ENCODE measurements at regions not wholly inside any gene's neighbourhood (a gene's known extent, or its start where the extent isn't known, plus 50 kb on each side); places are given as distances from the start of the nearest gene placed in this dataset.

- Histone ChIP-seq H3K9me3 (ENCODE audit: control insufficient read depth, low read length) (no peaks in the 10 kb centered on the region), H3K36me3 (ENCODE audit: control insufficient read depth, insufficient read depth, low read length) (no peaks in the 10 kb centered on the region), H3K4me3 (ENCODE audit: low read length) (no peak overlapping the region), H3K9ac (ENCODE audit: low read length) (no peak overlapping the region), H3K27me3 (ENCODE audit: control insufficient read depth, insufficient read depth, low read length) (no peaks in the 10 kb centered on the region), H3K4me1 (ENCODE audit: control insufficient read depth, insufficient read depth, low read length) (no peaks in the 10 kb centered on the region)
These were observed 1288.7 kb upstream of the SORCS1 start for GRCh38 chr10:108453166-108453565.

- H3K36me3 ChIP-seq (ENCODE audit: control insufficient read depth, insufficient read depth, low read length), result no peaks in the 10 kb centered on the region
- no peaks in the 10 kb centered on the region for H3K9me3 ChIP-seq (ENCODE audit: control insufficient read depth, low read length)
- H3K4me1 ChIP-seq (ENCODE audit: control insufficient read depth, insufficient read depth, low read length), result no peaks in the 10 kb centered on the region
- H3K27me3 ChIP-seq (ENCODE audit: control insufficient read depth, insufficient read depth, low read length), result no peaks in the 10 kb centered on the region
- H3K4me3 ChIP-seq (ENCODE audit: low read length), result no peak overlapping the region
- H3K9ac ChIP-seq (ENCODE audit: low read length), result no peak overlapping the region
These were observed 1288.0 kb upstream of the SORCS1 start for GRCh38 chr10:108452533-108452932.

- H3K27me3 ChIP-seq (ENCODE audit: control insufficient read depth, insufficient read depth, low read length), result no peaks in the 10 kb centered on the region
- H3K4me1 ChIP-seq (ENCODE audit: control insufficient read depth, insufficient read depth, low read length), result no peaks in the 10 kb centered on the region
- H3K9ac ChIP-seq (ENCODE audit: low read length), result no peak overlapping the region
- no peaks in the 10 kb centered on the region for H3K9me3 ChIP-seq (ENCODE audit: control insufficient read depth, low read length)
- H3K4me3 ChIP-seq (ENCODE audit: low read length), result no peak overlapping the region
- no peaks in the 10 kb centered on the region for H3K36me3 ChIP-seq (ENCODE audit: control insufficient read depth, insufficient read depth, low read length)
These were observed 1285.8 kb upstream of the SORCS1 start for GRCh38 chr10:108450280-108450679.

DNA sequence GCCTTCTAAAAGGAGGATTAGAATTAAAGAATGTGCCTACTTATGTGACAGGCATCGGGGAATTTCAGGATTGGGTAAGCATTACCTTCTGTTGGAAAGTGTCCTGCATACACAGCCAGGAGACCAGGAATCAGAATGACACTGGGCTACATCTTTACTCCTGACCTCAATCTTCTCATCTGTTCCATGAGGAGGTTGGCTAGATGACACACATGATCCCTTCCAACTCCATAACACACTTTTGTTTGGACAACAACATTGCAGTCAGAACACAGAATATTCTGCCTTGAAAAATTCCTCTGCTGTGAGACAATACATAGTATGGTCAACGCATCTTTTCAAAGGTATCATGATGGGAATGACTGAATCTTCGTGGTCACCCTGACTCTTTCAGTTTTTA lies 1281.2 kb upstream of the SORCS1 start:
- Histone ChIP-seq H3K4me3 (ENCODE audit: low read length) (no peak overlapping the region), H3K9me3 (ENCODE audit: control insufficient read depth, low read length) (no peaks in the 10 kb centered on the region), H3K9ac (ENCODE audit: low read length) (no peak overlapping the region), H3K4me1 (ENCODE audit: control insufficient read depth, insufficient read depth, low read length) (no peaks in the 10 kb centered on the region), H3K36me3 (ENCODE audit: control insufficient read depth, insufficient read depth, low read length) (no peaks in the 10 kb centered on the region), H3K27me3 (ENCODE audit: control insufficient read depth, insufficient read depth, low read length) (no peaks in the 10 kb centered on the region)

DNA sequence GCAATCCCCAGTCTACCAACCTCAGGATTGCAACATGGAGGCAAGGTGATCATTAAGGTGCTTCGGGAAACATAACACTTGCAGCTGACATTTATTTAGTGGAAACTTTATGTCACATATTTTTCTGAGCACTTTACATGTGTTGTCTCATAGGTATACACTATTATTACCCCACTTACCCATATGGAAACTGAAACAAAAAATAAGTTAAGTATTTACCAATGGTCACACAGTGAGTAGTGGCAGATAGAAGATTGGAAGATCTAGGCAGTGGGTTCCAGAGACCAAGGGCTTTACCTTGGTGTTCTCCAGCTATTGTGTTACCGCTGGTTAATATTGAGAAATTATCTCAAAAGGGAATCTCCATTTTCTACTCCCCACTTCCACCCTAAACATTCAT lies 1279.1 kb upstream of the SORCS1 start:
- no peak overlapping the region for H3K9ac ChIP-seq (ENCODE audit: low read length)
- no peaks in the 10 kb centered on the region for H3K4me1 ChIP-seq (ENCODE audit: control insufficient read depth, insufficient read depth, low read length)
- H3K27me3 ChIP-seq (ENCODE audit: control insufficient read depth, insufficient read depth, low read length), result no peaks in the 10 kb centered on the region
- no peaks in the 10 kb centered on the region for H3K9me3 ChIP-seq (ENCODE audit: control insufficient read depth, low read length)
- H3K4me3 ChIP-seq (ENCODE audit: low read length), result no peak overlapping the region
- no peaks in the 10 kb centered on the region for H3K36me3 ChIP-seq (ENCODE audit: control insufficient read depth, insufficient read depth, low read length)

GRCh38 chr10:108439397-108439796 lies 1274.9 kb upstream of the SORCS1 start:
- H3K4me3 ChIP-seq (ENCODE audit: low read length), result no peak overlapping the region
- H3K9ac ChIP-seq (ENCODE audit: low read length), result no peak overlapping the region
- H3K9me3 ChIP-seq (ENCODE audit: control insufficient read depth, low read length), result no peaks in the 10 kb centered on the region
- H3K36me3 ChIP-seq (ENCODE audit: control insufficient read depth, insufficient read depth, low read length), result no peaks in the 10 kb centered on the region
- H3K27me3 ChIP-seq (ENCODE audit: control insufficient read depth, insufficient read depth, low read length), result no peaks in the 10 kb centered on the region
- no peaks in the 10 kb centered on the region for H3K4me1 ChIP-seq (ENCODE audit: control insufficient read depth, insufficient read depth, low read length)

DNA sequence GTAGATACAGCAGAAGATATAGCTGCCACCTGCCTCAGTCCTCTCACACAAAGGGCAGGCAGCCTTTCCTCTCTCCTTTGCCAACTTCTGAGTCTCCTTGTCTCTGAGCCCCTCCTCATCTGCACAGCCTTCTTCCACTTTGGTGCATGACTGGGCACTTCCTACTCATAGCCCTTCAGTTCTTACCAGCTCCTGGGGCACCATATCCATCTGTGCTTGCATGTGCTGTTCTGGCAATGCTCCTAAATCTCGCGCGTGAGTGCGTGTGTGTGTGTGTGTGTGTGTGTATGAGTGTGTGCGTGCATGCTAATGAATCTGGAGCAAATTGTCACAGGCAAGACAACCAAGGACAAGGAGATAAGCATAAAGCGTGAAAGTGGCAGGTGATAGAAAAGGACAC lies 1271.6 kb upstream of the SORCS1 start:
- no peak overlapping the region for H3K9ac ChIP-seq (ENCODE audit: low read length)
- H3K4me1 ChIP-seq (ENCODE audit: control insufficient read depth, insufficient read depth, low read length), result no peaks in the 10 kb centered on the region
- no peaks in the 10 kb centered on the region for H3K27me3 ChIP-seq (ENCODE audit: control insufficient read depth, insufficient read depth, low read length)
- no peak overlapping the region for H3K4me3 ChIP-seq (ENCODE audit: low read length)
- no peaks in the 10 kb centered on the region for H3K36me3 ChIP-seq (ENCODE audit: control insufficient read depth, insufficient read depth, low read length)
- H3K9me3 ChIP-seq (ENCODE audit: control insufficient read depth, low read length), result no peaks in the 10 kb centered on the region

DNA sequence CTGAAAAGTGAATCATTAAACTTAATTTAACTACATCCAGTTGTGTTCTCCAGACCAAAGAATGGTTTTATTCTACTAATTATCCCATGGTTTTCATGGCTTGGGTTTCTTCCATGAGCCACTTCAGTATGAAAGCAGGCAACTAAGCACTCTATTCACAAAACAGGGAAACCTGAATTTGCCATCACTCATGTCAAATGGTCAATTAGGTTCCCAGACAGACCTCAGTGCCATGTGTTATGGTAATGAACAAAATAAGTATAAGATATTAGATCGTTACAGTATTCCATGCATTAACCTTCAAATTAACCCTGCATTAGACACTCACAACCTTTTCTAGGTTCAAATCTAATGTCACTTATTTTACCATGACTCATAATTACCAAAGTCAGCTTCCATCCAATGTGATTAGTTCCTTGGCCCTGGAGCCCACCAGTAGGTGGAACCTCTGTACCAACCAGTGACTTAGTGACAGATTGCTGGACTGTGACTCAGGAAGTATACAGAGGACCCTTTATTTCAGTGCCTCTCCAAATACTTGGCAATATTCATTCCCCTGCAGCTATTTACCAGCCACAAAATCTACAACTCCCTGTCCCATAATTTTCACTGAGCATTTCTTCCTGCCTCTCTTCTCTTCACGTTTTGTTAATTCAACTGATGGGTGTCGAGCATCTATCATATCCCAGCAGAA lies 1270.2 kb upstream of the SORCS1 start:
- no peaks in the 10 kb centered on the region for H3K27me3 ChIP-seq (ENCODE audit: control insufficient read depth, insufficient read depth, low read length)
- no peak overlapping the region for H3K4me3 ChIP-seq (ENCODE audit: low read length)
- H3K36me3 ChIP-seq (ENCODE audit: control insufficient read depth, insufficient read depth, low read length), result no peaks in the 10 kb centered on the region
- H3K4me1 ChIP-seq (ENCODE audit: control insufficient read depth, insufficient read depth, low read length), result no peaks in the 10 kb centered on the region
- H3K9me3 ChIP-seq (ENCODE audit: control insufficient read depth, low read length), result no peaks in the 10 kb centered on the region
- H3K9ac ChIP-seq (ENCODE audit: low read length), result no peak overlapping the region

GRCh38 chr10:108427146-108427545 lies 1262.6 kb upstream of the SORCS1 start:
- H3K9ac ChIP-seq (ENCODE audit: low read length), result no peak overlapping the region
- no peaks in the 10 kb centered on the region for H3K4me1 ChIP-seq (ENCODE audit: control insufficient read depth, insufficient read depth, low read length)
- no peaks in the 10 kb centered on the region for H3K9me3 ChIP-seq (ENCODE audit: control insufficient read depth, low read length)
- no peaks in the 10 kb centered on the region for H3K36me3 ChIP-seq (ENCODE audit: control insufficient read depth, insufficient read depth, low read length)
- no peak overlapping the region for H3K4me3 ChIP-seq (ENCODE audit: low read length)
- no peaks in the 10 kb centered on the region for H3K27me3 ChIP-seq (ENCODE audit: control insufficient read depth, insufficient read depth, low read length)

DNA sequence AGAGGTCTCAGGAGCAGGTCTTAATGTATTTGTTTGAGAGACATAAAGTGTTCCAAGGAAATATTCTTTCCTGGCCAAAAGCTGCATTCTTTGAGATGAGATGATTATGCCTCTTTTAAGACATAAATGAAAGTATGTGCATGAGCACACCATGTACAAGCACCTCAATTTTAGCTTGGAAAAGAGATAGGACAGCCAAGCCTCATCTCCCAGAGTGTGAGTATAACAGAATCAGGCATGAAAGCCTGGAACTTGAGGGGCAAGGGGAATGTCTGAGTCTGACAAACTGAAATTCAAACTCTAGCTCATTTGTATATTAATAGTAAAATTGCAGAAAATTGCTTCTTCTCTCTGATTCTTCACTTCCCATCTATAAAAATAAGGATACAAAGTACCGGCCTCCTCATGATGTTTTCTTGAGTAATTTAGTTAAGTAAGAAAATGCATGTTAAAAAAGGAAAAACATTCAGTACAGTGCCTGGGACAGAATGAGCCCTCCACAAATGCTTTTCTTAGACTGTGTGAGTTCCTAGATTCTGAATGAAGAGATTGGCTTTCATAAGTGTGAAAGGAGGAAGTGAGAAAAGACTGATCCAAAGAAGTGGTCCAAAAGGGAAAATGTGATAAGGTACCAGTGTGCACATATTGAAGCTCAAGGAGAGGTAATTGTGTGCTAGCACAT lies 1260.9 kb upstream of the SORCS1 start:
- H3K9me3 ChIP-seq (ENCODE audit: control insufficient read depth, low read length), result no peaks in the 10 kb centered on the region
- no peaks in the 10 kb centered on the region for H3K27me3 ChIP-seq (ENCODE audit: control insufficient read depth, insufficient read depth, low read length)
- no peak overlapping the region for H3K9ac ChIP-seq (ENCODE audit: low read length)
- no peak overlapping the region for H3K4me3 ChIP-seq (ENCODE audit: low read length)
- H3K4me1 ChIP-seq (ENCODE audit: control insufficient read depth, insufficient read depth, low read length), result no peaks in the 10 kb centered on the region
- no peaks in the 10 kb centered on the region for H3K36me3 ChIP-seq (ENCODE audit: control insufficient read depth, insufficient read depth, low read length)

GRCh38 chr10:108424656-108425055 lies 1260.2 kb upstream of the SORCS1 start:
- no peaks in the 10 kb centered on the region for H3K9me3 ChIP-seq (ENCODE audit: control insufficient read depth, low read length)
- no peak overlapping the region for H3K9ac ChIP-seq (ENCODE audit: low read length)
- no peak overlapping the region for H3K4me3 ChIP-seq (ENCODE audit: low read length)
- H3K36me3 ChIP-seq (ENCODE audit: control insufficient read depth, insufficient read depth, low read length), result no peaks in the 10 kb centered on the region
- no peaks in the 10 kb centered on the region for H3K4me1 ChIP-seq (ENCODE audit: control insufficient read depth, insufficient read depth, low read length)
- H3K27me3 ChIP-seq (ENCODE audit: control insufficient read depth, insufficient read depth, low read length), result no peaks in the 10 kb centered on the region

DNA sequence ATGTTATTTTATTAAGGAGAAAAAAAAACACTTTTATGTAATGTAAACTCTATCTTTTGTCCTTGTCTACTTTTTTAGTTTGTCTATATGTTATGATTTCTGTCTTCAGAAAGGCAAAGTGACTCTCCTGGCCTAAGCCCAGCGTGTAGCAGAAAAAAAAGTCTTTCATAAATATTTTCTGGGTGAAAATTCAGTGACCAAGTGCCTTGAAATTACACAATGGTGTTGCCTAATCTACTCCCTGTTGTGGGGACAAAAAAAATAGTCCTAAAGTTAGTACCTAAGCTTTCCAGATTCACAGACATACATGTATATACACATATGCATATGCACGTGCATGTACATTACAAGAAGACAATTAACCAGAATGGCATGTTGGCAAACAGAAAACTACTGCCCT lies 1257.8 kb upstream of the SORCS1 start:
- Histone ChIP-seq H3K9ac (ENCODE audit: low read length) (no peak overlapping the region), H3K4me3 (ENCODE audit: low read length) (no peak overlapping the region), H3K9me3 (ENCODE audit: control insufficient read depth, low read length) (no peaks in the 10 kb centered on the region), H3K27me3 (ENCODE audit: control insufficient read depth, insufficient read depth, low read length) (no peaks in the 10 kb centered on the region), H3K36me3 (ENCODE audit: control insufficient read depth, insufficient read depth, low read length) (no peaks in the 10 kb centered on the region), H3K4me1 (ENCODE audit: control insufficient read depth, insufficient read depth, low read length) (no peaks in the 10 kb centered on the region)

Measured in mucosa of stomach (tissue), 1 donor.